ENCODE measurements at regions not wholly inside any gene's neighbourhood (a gene's known extent, or its start where the extent isn't known, plus 50 kb on each side); places are given as distances from the start of the nearest gene placed in this dataset.

DNA sequence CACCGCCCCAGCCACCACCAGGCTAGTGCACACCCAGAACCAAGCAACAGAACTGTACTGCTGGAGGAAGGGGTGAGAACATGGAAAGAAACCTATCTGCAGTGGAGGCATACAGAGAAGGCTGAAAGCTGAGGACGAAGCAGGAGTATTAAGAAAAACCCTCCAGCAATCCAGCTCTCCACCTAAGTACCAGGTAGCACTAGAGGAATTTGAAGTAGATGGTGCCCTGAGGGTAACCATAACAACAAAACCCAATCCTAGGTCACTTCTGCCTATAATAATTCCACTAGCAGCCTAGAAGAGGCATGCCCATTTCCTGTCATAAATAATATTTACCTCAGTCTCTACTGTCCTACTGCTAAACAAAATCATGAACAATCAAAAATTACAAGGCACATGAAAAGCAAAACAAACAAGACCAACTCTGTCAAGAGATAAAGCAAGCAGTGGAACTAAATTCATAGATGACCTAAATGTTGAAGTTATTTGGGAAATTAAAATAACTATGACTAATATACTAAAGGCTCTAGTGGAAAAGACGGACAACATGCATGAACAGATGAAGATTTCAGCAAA, 51.1 kb downstream of the HYCC1 start:
- no peak overlapping the region for H3K27ac ChIP-seq
- H3K4me3 ChIP-seq: no peak overlapping the region
- no peaks in the 10 kb centered on the region for H3K27me3 ChIP-seq
- no peak for DNase-seq (ENCODE audit: low spot score in 2 of 2)
- H3K9me3 ChIP-seq: no peaks in the 10 kb centered on the region
- peaks cover 3% of the 10 kb centered on the region for H3K36me3 ChIP-seq
- intact Hi-C loops (cut with DNase I; ENCODE audit: low total_unique reads): no loop called here
- TF ChIP-seq POLR2AphosphoS5 (IDR thresholded peaks at IDR 0.05) (no peak), POLR2A (IDR thresholded peaks at IDR 0.05) (no peak)
- TF ChIP-seq, protein P1, sequence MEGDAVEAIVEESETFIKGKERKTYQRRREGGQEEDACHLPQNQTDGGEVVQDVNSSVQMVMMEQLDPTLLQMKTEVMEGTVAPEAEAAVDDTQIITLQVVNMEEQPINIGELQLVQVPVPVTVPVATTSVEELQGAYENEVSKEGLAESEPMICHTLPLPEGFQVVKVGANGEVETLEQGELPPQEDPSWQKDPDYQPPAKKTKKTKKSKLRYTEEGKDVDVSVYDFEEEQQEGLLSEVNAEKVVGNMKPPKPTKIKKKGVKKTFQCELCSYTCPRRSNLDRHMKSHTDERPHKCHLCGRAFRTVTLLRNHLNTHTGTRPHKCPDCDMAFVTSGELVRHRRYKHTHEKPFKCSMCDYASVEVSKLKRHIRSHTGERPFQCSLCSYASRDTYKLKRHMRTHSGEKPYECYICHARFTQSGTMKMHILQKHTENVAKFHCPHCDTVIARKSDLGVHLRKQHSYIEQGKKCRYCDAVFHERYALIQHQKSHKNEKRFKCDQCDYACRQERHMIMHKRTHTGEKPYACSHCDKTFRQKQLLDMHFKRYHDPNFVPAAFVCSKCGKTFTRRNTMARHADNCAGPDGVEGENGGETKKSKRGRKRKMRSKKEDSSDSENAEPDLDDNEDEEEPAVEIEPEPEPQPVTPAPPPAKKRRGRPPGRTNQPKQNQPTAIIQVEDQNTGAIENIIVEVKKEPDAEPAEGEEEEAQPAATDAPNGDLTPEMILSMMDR (IDR thresholded peaks at IDR 0.05): no peak
- no peaks in the 10 kb centered on the region for H3K4me1 ChIP-seq

DNA sequence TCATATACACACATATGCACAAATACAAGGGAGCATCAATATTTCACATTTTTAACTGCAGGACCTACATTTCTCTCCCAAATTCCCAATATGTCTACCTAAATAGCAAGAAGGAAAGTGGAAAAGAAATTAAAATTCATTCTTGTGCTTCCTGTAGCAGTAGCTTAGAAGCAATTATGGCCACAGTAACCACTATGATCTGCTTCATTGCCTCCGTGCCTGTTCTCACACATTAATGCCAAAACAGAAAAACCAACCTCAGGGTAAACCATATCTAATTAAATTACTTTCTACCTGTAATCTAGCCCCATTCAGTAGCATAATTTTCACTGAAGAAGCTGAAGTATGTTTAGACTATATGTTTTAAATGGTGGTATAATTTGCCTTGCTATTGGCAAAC, 55.2 kb downstream of the HYCC1 start:
- intact Hi-C loops (cut with DNase I; ENCODE audit: low total_unique reads): loop anchor here (10.0 kb wide), 1 partner anchor 1796 kb away; the partner anchor contains the start of gene GSDME

DNA sequence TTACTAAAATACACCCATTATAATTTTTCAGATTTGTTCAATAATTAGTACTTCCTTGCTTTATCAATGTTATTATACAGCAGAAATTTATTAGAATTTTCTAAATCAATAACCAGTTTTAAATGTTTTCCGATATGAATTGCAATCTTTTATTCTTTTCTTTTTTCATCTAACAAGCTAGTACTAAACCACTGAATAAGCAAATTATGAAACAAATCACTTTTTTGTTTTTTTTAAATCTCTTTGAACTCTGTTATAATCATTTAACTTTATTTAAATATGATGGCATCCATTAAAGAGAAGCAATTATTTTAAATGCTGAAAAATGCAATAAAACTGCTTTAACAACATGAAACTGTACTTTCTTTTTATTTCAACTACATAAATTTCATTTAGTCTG, 59.7 kb downstream of the HYCC1 start:
- Histone ChIP-seq H3K27ac (no peak overlapping the region), H3K4me1 (no peaks in the 10 kb centered on the region)
- intact Hi-C loops (cut with DNase I; ENCODE audit: low total_unique reads): loop anchor here (10.0 kb wide), 1 partner anchor 1801 kb away; the partner anchor contains the start of gene GSDME

More for the DNA sequence above, 55.2 kb downstream of the HYCC1 start:
- H3K4me3 ChIP-seq: no peak overlapping the region
- no peak for DNase-seq (ENCODE audit: low spot score in 2 of 2)
- no peaks in the 10 kb centered on the region for H3K27me3 ChIP-seq
- no peak overlapping the region for H3K27ac ChIP-seq
- TF ChIP-seq POLR2A (IDR thresholded peaks at IDR 0.05) (no peak), POLR2AphosphoS5 (IDR thresholded peaks at IDR 0.05) (no peak)
- H3K4me1 ChIP-seq: no peaks in the 10 kb centered on the region
- H3K9me3 ChIP-seq: no peaks in the 10 kb centered on the region
- no peaks in the 10 kb centered on the region for H3K36me3 ChIP-seq

DNA sequence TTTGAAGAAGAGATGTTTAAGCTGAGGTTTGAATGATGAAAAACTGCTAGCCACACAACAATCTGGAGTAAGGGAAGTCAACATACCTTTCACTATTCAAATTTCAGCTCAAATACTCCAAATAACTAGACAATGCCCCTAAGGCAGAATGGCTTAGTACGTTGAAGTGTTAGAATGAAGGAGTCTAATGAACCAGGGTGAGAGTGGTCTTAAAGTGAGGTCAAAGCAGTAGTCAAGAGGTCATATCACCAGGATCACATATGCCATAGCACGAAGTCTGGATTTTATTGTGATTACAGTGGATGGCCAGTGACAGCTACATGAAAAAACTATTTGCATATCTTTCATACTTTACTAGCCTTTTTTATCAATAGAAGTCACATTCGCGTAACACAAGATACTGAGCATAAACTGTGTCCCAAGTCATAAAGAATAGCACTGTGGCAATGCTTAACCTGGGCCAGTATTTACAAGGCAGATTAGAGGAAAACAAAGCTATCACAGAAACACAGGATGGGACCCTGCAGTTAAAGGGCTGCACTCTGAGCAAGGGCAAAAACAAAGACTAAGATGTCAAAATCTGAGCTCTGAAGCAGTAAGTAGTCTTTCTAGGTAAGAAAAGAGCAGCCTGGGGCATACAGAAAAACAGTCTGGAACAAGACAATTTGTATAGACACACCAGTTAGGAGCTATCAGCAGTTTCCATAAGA, 61.5 kb downstream of the HYCC1 start:
- no peaks in the 10 kb centered on the region for H3K4me1 ChIP-seq
- TF ChIP-seq, protein P1 (IDR thresholded peaks at IDR 0.05): no peak
- TF ChIP-seq POLR2AphosphoS5 (IDR thresholded peaks at IDR 0.05) (no peak), POLR2A (IDR thresholded peaks at IDR 0.05) (no peak)
- no peaks in the 10 kb centered on the region for H3K9me3 ChIP-seq
- DNase-seq (ENCODE audit: low spot score in 2 of 2): no peak
- H3K27me3 ChIP-seq: no peaks in the 10 kb centered on the region
- H3K36me3 ChIP-seq: no peaks in the 10 kb centered on the region
- H3K27ac ChIP-seq: no peak overlapping the region
- no peak overlapping the region for H3K4me3 ChIP-seq
- intact Hi-C loops (cut with DNase I; ENCODE audit: low total_unique reads): loop anchor here (10.0 kb wide), 1 partner anchor 1802 kb away; the partner anchor contains the start of gene GSDME

More for the DNA sequence above, 59.7 kb downstream of the HYCC1 start:
- no peak for DNase-seq (ENCODE audit: low spot score in 2 of 2)
- no peaks in the 10 kb centered on the region for H3K27me3 ChIP-seq
- TF ChIP-seq POLR2A (IDR thresholded peaks at IDR 0.05) (no peak), POLR2AphosphoS5 (IDR thresholded peaks at IDR 0.05) (no peak)
- TF ChIP-seq, protein P1 (IDR thresholded peaks at IDR 0.05): no peak
- no peaks in the 10 kb centered on the region for H3K9me3 ChIP-seq
- H3K36me3 ChIP-seq: no peaks in the 10 kb centered on the region
- H3K4me3 ChIP-seq: no peak overlapping the region

DNA sequence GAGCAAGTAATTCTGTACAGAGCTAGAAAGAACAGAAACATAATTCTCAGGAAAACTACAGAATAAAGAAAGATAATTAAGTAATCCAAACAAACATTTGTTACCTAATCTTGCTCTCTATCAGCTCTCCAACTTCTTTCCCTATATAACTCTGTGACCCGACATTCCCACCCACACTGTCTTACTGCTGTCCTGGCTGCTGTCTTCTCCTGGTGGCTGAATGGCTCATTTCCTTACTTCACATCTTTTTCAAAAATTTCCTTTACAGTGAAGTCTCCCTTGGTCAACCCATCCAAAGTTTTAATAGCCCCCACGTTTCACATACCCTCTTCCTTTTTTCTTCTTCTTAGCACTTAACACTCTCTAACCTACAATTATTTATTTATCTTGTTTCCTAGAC, 64.0 kb downstream of the HYCC1 start:
- no peaks in the 10 kb centered on the region for H3K36me3 ChIP-seq
- H3K9me3 ChIP-seq: no peaks in the 10 kb centered on the region
- intact Hi-C loops (cut with DNase I; ENCODE audit: low total_unique reads): loop anchor here (10.0 kb wide), 1 partner anchor 1805 kb away; the partner anchor contains the start of gene GSDME
- no peak overlapping the region for H3K4me3 ChIP-seq
- no peak for DNase-seq (ENCODE audit: low spot score in 2 of 2)
- H3K27me3 ChIP-seq: no peaks in the 10 kb centered on the region
- TF ChIP-seq, protein P1 (IDR thresholded peaks at IDR 0.05): no peak
- TF ChIP-seq POLR2AphosphoS5 (IDR thresholded peaks at IDR 0.05): no peak
- no peak for TF ChIP-seq POLR2A (IDR thresholded peaks at IDR 0.05)
- H3K4me1 ChIP-seq: no peaks in the 10 kb centered on the region
- H3K27ac ChIP-seq: no peak overlapping the region
